Uterus (tissue), 2 donors: ENCODE measurements at regions not wholly inside any gene's neighbourhood (a gene's known extent, or its start where the extent isn't known, plus 50 kb on each side); places are given as distances from the start of the nearest gene placed in this dataset.

Experiments used
- CTCF ChIP-seq, 4 experiments: fragments of 200-600 bp in 2 of 4; fragments of 450-650 bp in 2 of 4; sonication (generic) in 2 of 4; IDR thresholded peaks; one replicate each; pipeline ENCODE4 v1.5.1; 2016 to 2019; ENCODE audit warnings: antibody characterized with exemption in 4 of 4, mild to moderate bottlenecking in 2 of 4, moderate library complexity in 1 of 4
- POLR2A ChIP-seq, 2 donors: fragments of 450-650 bp; IDR thresholded peaks; one replicate each; pipeline ENCODE4 v1.6.1; 2016; ENCODE audit warnings: antibody characterized with exemption in 2 of 2, mild to moderate bottlenecking in 1 of 2, moderate library complexity in 1 of 2

DNA sequence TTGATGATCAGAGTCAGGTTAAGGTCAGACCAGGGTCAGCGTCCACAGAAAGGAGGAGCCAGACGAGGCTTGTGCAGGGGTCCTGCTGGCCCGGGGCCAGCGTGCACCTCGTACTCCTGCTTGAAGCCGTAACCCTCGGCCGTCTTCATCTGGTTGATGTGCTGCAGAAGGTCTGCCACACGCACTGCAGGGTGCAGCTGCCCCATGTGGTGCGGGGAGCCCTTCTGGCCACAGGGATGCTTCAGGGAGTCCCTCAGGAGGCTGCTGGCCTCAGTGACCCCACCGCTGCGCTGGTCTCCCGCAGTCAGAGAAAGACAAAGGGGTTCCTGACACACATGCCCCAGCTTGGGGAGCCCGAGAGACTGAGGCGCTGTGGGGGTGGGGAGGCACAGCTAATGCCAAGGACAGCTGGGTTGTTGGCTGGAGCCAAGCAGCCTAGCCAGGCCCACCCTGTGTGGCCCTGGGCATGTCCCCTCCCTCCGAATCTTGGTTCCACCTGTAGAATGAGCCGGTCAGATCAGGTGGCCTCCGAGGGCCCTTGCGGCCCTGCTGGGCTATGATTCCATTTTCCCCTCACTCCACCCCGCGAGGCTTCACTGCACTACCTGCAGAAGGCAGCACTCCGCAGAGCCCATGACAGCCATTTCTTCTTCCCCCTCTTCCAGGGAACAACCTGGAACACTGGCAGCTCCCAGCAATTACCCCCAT is 251.9 kb downstream of the PTPRU start:
- no peak for TF ChIP-seq CTCF (IDR thresholded peaks at IDR 0.05)
- no peak for TF ChIP-seq POLR2A (IDR thresholded peaks at IDR 0.05)
